AG09319 (cell line): ENCODE measurements at regions not wholly inside any gene's neighbourhood (a gene's known extent, or its start where the extent isn't known, plus 50 kb on each side); places are given as distances from the start of the nearest gene placed in this dataset.

ENCODE experiments used
- DNase-seq: peaks from one replicate; pipeline ENCODE4 v3.0.0-alpha.2; 2010; ENCODE audit warnings: low read depth; ENCODE audit errors: extremely low read depth
- CTCF ChIP-seq: IDR thresholded peaks from 2 replicates; pipeline ENCODE4 v1.5.1; 2011; ENCODE audit warnings: low read depth, mild to moderate bottlenecking, inconsistent platforms, low read length, moderate library complexity

GRCh38 chr16:63921737-63922295 lies 1200.0 kb downstream of the CDH11 start:
- TF ChIP-seq CTCF, result no peak
- no peak for DNase-seq

GRCh38 chr16:63913290-63913689 lies 1208.6 kb downstream of the CDH11 start:
- TF ChIP-seq CTCF, result no peak
- DNase-seq, result no peak

- TF ChIP-seq CTCF, result no peak
- DNase-seq, result no peak
Measured at GRCh38 chr16:63907251-63907650, 1214.6 kb downstream of the CDH11 start.

- no peak for TF ChIP-seq CTCF
- no peak for DNase-seq
Measured at GRCh38 chr16:63904930-63905329, 1216.9 kb downstream of the CDH11 start.

GRCh38 chr16:63904182-63904581 lies 1217.7 kb downstream of the CDH11 start:
- no peak for DNase-seq
- no peak for TF ChIP-seq CTCF

GRCh38 chr16:63896383-63897109 lies 1225.3 kb downstream of the CDH11 start:
- DNase-seq, result no peak
- TF ChIP-seq CTCF, result no peak

GRCh38 chr16:63890723-63891122 lies 1231.1 kb downstream of the CDH11 start:
- DNase-seq, result no peak
- TF ChIP-seq CTCF, result no peak
